GM10248 (cell line): ENCODE measurements at regions not wholly inside any gene's neighbourhood (a gene's known extent, or its start where the extent isn't known, plus 50 kb on each side); places are given as distances from the start of the nearest gene placed in this dataset.
"Not testable (repeated sequence)": the region's sequence is repeated elsewhere in the genome, so short reads cannot be mapped to it uniquely, and the experiment has no call there.

Experiments used
- CTCF ChIA-PET: fragments of 300-600 bp; sonication (Branson Sonifier 250); formaldehyde crosslinking; extraction: SDS; loops from one replicate; lab custom pipeline; 2021; ENCODE audit warnings: antibody characterized with exemption; lab: Yijun Ruan, JAX
- POLR2A ChIA-PET: fragments of 350-650 bp; sonication (Branson Sonifier 250); formaldehyde crosslinking; extraction: SDS; loops from one replicate; lab custom pipeline; 2020; ENCODE audit warnings: antibody characterized with exemption; lab: Yijun Ruan, JAX
- DNase-seq: peaks from one replicate; pipeline ENCODE4 v3.0.0; 2012; ENCODE audit errors: extremely low spot score
- CTCF ChIP-seq: IDR thresholded peaks from 2 replicates; pipeline ENCODE4 v1.5.1; 2012; ENCODE audit warnings: mild to moderate bottlenecking, low read depth; ENCODE audit errors: extremely low read depth, missing control alignments, control extremely low read depth

DNA sequence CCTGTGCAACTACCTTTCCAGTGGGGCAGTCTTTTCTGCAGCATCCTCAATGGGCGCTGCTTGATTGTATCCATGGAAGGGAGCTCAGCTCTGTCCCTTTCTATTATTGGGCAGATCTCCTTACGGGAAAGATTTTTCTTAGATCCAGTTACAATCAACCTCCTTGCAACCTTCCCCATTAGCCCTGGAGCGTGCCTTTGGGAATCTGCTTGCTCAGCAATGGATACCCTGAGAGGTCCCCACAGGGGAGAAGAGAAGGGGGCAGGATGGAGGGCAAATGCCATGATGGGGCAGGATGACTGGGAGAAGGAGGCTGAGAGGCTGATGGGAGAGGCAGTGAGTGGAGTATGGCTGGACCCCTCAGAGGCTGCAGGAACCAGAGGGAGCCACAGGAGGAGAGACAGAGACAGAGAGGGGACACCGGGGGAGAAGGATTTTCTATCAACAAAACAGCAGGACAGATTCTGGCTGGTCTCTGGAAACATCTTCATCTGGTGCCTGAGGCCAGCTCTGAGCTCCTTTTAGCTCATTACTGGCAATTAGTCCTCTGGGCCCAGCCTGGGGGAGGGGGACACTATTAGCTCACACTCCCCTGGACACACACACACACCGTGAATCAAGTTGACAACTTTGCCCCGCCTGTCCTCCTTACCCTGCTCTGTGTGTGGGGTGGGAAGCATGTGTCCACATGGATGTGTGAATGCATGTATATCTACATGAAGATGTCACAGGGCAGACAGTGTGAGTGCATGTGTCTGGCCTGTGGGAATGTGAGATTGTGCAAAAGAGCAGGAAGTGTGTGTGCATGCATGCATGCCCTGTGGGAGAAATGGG, 80.8 kb upstream of the PAX2 start:
- ChIA-PET POLR2A (no interaction called here), CTCF (interaction anchor here (1.7 kb wide), 2 partner anchors 79 to 350 kb away, joined by 5 read pairs; no protein-coding TSS in a partner anchor)
- TF ChIP-seq CTCF, result no peak
- DNase-seq, result no peak

DNA sequence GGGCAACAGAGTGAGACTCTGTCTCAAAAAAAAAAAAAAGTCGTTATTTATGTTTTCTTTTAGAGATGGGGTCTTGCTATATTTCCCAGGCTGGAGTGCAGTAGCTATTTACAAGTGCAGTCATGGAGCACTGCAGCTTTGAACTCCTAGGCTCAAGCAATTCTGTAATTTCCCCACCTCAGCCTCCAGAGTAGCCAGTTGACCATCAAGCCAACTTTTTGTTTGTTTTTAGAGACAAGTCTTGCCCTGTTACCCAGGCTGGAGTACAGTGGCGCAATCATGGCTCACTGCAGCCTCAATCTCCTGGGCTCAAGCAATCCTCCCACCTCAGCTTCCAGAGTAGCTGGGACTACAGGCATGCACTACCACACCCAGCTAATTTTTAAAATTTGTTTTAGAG, 78.7 kb upstream of the PAX2 start:
- DNase-seq, CTCF ChIA-PET, POLR2A ChIA-PET: not testable (repeated sequence)

DNA sequence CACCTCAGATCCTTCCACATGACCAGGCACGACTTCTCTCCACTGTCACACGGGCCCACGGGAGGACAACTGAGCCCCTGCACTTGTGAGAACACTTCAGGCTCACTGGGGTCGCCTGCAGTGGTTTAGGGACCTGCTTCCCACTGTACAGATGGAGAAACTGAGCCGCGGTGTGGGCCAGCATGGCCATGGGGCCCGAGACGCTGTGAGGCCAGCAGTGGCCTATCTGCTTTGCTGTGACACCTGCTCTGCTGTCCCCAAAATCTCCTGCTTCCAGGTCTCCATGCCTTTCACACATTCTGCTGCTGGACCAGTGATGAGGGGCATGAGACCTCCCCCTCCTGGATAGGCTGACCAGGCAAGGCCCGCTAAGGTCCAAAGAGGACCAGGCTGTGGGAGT, 75.8 kb upstream of the PAX2 start:
- no peak for DNase-seq
- POLR2A ChIA-PET, result no interaction called here
- CTCF ChIA-PET, result interaction anchor here (0.8 to 2.8 kb wide), 7 partner anchors 9 to 346 kb away, joined by 3 to 24 read pairs (median 3); no protein-coding TSS in a partner anchor
- no peak for TF ChIP-seq CTCF

- DNase-seq, result no peak
- no peak for TF ChIP-seq CTCF
- POLR2A ChIA-PET, result no interaction called here
- CTCF ChIA-PET, result interaction anchor here (1.1 to 2.8 kb wide), 7 partner anchors 24 to 345 kb away, joined by 3 to 24 read pairs (median 4); no protein-coding TSS in a partner anchor
Observed at GRCh38 chr10:100670368-100670767, 75.0 kb upstream of the PAX2 start.

GRCh38 chr10:100670828-100671479, 74.4 kb upstream of the PAX2 start:
- CTCF ChIA-PET, result interaction anchor here (0.6 to 2.8 kb wide), 13 partner anchors 8 to 345 kb away, joined by 3 to 24 read pairs (median 4); no protein-coding TSS in a partner anchor
- DNase-seq, result peak; percentile 87
- peak; percentile 86 for TF ChIP-seq CTCF
- POLR2A ChIA-PET, result no interaction called here

- no peak for TF ChIP-seq CTCF
- CTCF ChIA-PET, result interaction anchor here (1.2 to 2.8 kb wide), 5 partner anchors 10 to 206 kb away, joined by 4 to 24 read pairs (median 8); no protein-coding TSS in a partner anchor
- POLR2A ChIA-PET, result interaction anchor here (0.6 kb wide), 1 partner anchor 73 kb away, joined by 3 read pairs; the partner anchor contains the start of gene PAX2
Observed at GRCh38 chr10:100672199-100672598, 73.2 kb upstream of the PAX2 start.

More at GRCh38 chr10:100672199-100672598, 73.2 kb upstream of the PAX2 start:
- no peak for DNase-seq
